Breast epithelium (tissue), 3 donors: ENCODE measurements at regions not wholly inside any gene's neighbourhood (a gene's known extent, or its start where the extent isn't known, plus 50 kb on each side); places are given as distances from the start of the nearest gene placed in this dataset.

Source experiments
- POLR2AphosphoS5 ChIP-seq, 3 donors: sonication (generic); formaldehyde crosslinking; IDR thresholded peaks; one replicate each; pipeline ENCODE4 v1.6.1; 2017; ENCODE audit warnings: antibody characterized with exemption in 3 of 3
- TF ChIP-seq, protein P1 (sequence below), 3 donors: fragments of 450-650 bp; IDR thresholded peaks; one replicate each; pipeline ENCODE4 v1.5.1; 2016 to 2017; ENCODE audit warnings: antibody characterized with exemption in 3 of 3, mild to moderate bottlenecking in 3 of 3, moderate library complexity in 3 of 3

DNA sequence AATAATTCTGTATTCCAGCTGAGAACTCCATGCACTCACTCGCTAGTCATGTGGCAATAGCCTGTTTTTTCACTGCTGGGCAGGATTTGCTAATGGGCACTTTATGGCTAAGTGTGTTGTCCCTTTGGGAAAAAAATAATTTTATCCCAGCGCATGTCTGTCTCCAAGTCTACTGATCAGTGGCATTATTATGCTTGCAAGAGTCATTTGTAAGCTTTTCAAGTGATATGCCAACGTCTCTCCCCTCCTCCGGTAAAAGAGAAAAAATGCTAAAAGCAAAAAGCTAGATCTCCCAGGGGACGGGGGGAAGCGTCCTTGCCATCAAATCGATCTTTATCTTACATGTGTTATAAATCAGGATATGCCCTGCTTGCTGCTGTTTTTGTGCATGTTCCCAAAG, 407.7 kb downstream of the CDH26 start:
- TF ChIP-seq, protein P1, sequence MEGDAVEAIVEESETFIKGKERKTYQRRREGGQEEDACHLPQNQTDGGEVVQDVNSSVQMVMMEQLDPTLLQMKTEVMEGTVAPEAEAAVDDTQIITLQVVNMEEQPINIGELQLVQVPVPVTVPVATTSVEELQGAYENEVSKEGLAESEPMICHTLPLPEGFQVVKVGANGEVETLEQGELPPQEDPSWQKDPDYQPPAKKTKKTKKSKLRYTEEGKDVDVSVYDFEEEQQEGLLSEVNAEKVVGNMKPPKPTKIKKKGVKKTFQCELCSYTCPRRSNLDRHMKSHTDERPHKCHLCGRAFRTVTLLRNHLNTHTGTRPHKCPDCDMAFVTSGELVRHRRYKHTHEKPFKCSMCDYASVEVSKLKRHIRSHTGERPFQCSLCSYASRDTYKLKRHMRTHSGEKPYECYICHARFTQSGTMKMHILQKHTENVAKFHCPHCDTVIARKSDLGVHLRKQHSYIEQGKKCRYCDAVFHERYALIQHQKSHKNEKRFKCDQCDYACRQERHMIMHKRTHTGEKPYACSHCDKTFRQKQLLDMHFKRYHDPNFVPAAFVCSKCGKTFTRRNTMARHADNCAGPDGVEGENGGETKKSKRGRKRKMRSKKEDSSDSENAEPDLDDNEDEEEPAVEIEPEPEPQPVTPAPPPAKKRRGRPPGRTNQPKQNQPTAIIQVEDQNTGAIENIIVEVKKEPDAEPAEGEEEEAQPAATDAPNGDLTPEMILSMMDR (IDR thresholded peaks at IDR 0.05), result no peak
- TF ChIP-seq POLR2AphosphoS5 (IDR thresholded peaks at IDR 0.05), result no peak
